Astrocyte (in vitro differentiated cells and primary cell): ENCODE measurements at regions not wholly inside any gene's neighbourhood (a gene's known extent, or its start where the extent isn't known, plus 50 kb on each side); places are given as distances from the start of the nearest gene placed in this dataset.

ENCODE experiments used
- CTCF ChIP-seq: IDR thresholded peaks from 2 replicates; pipeline ENCODE4 v1.5.1; 2011; ENCODE audit warnings: low read depth, mild to moderate bottlenecking, inconsistent platforms, low read length, moderate library complexity; ENCODE audit not compliant: insufficient read depth
- EZH2 ChIP-seq: IDR thresholded peaks from 2 replicates; pipeline ENCODE4 v1.6.1; 2012; ENCODE audit warnings: mild to moderate bottlenecking, low read length, inconsistent platforms; ENCODE audit not compliant: insufficient read depth

DNA sequence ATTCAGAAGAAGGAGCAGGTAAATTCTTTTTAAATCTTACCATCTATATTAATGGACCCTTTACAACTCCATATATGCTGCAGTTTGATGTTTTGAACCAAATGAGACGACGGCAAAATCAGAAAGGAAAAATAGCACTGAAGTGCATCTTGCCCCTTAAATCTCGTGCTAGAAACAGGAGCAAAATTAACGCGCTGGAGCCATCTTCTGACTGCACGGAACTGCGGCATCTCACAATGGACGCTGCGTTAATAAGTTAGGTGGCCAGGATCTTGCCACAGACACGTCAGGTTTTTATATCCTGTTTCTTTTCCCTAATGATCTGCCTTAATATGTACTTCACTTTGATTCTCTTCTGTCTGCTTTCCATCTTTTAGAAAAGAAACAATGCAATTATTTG lies 354.5 kb downstream of the TFEC start:
- TF ChIP-seq CTCF (peak; percentile 38), EZH2 (no peak)
